Keratinocyte (primary cell): ENCODE measurements at regions not wholly inside any gene's neighbourhood (a gene's known extent, or its start where the extent isn't known, plus 50 kb on each side); places are given as distances from the start of the nearest gene placed in this dataset.

ENCODE experiments used
- CTCF ChIP-seq, 3 experiments: IDR thresholded peaks in 1 of 3; conservative IDR thresholded peaks in 1 of 3; optimal IDR thresholded peaks in 1 of 3; 2 replicates in 2 of 3; 3 replicates in 1 of 3; pipeline versions ENCODE3 to v1.5.1; 2011; ENCODE audit warnings: low read length in 3 of 3, mild to moderate bottlenecking in 3 of 3, moderate library complexity in 2 of 3, control low read depth in 1 of 3, inconsistent platforms in 1 of 3; ENCODE audit not compliant: insufficient read depth in 2 of 3; ENCODE audit errors: extremely low read depth in 1 of 3
- EZH2 ChIP-seq: IDR thresholded peaks from one replicate; pipeline ENCODE4 v1.6.1; 2012; ENCODE audit warnings: inconsistent platforms, mild to moderate bottlenecking, low read length, moderate library complexity

- TF ChIP-seq CTCF (optimal IDR thresholded peaks at IDR 0.05 in 1 of 3, IDR thresholded peaks at IDR 0.05 in 1 of 3, conservative IDR thresholded peaks at IDR 0.05 in 1 of 3; ENCODE audit: extremely low read depth in 1 of 3, insufficient read depth in 2 of 3, low read length in 3 of 3) (no peak), EZH2 (no peak)
These were observed 69.2 kb downstream of the PDCL3 start for GRCh38 chr2:100632037-100632436.
